T-helper 1 cell treated with Interleukin-12 subunit alpha and Interleukin-12 subunit beta and Interleukin-4 antibody, amounts not matched to agents 30 ng/mL and 1 ng/mL, for 36 hours (primary cell): ENCODE measurements at regions not wholly inside any gene's neighbourhood (a gene's known extent, or its start where the extent isn't known, plus 50 kb on each side); places are given as distances from the start of the nearest gene placed in this dataset.

Experiments used
- intact Hi-C: fragments of 100-400 bp; cut with micrococcal nuclease; formaldehyde crosslinking; loops from one replicate; pipeline ENCODE4 v1.15.1; 2024

GRCh38 chr1:81349194-81349965, 451.4 kb upstream of the ADGRL2 start:
- intact Hi-C loops: no loop called here

- intact Hi-C loops: no loop called here
Observed at GRCh38 chr1:81345110-81345509, 455.6 kb upstream of the ADGRL2 start.

- intact Hi-C loops: no loop called here
Observed at GRCh38 chr1:81340239-81340638, 460.5 kb upstream of the ADGRL2 start.

GRCh38 chr1:81337226-81337625, 463.5 kb upstream of the ADGRL2 start:
- intact Hi-C loops: no loop called here

GRCh38 chr1:81335876-81336275, 464.9 kb upstream of the ADGRL2 start:
- intact Hi-C loops: no loop called here

GRCh38 chr1:81330521-81330920, 470.2 kb upstream of the ADGRL2 start:
- intact Hi-C loops: no loop called here

- intact Hi-C loops: no loop called here
Observed at GRCh38 chr1:81330111-81330510, 470.6 kb upstream of the ADGRL2 start.

GRCh38 chr1:81329041-81329440, 471.7 kb upstream of the ADGRL2 start:
- intact Hi-C loops: no loop called here

GRCh38 chr1:81327743-81328142, 473.0 kb upstream of the ADGRL2 start:
- intact Hi-C loops: no loop called here

- intact Hi-C loops: no loop called here
Observed at GRCh38 chr1:81327103-81327710, 473.5 kb upstream of the ADGRL2 start.

GRCh38 chr1:81326212-81326611, 474.5 kb upstream of the ADGRL2 start:
- intact Hi-C loops: no loop called here

GRCh38 chr1:81325397-81325796, 475.3 kb upstream of the ADGRL2 start:
- intact Hi-C loops: no loop called here

- intact Hi-C loops: no loop called here
Observed at GRCh38 chr1:81323862-81324261, 476.9 kb upstream of the ADGRL2 start.

- intact Hi-C loops: no loop called here
Observed at GRCh38 chr1:81317191-81317590, 483.5 kb upstream of the ADGRL2 start.

GRCh38 chr1:81314513-81315233, 486.1 kb upstream of the ADGRL2 start:
- intact Hi-C loops: no loop called here

GRCh38 chr1:81313289-81313688, 487.4 kb upstream of the ADGRL2 start:
- intact Hi-C loops: no loop called here

- intact Hi-C loops: no loop called here
Observed at GRCh38 chr1:81312272-81312754, 488.4 kb upstream of the ADGRL2 start.

GRCh38 chr1:81310250-81310649, 490.5 kb upstream of the ADGRL2 start:
- intact Hi-C loops: no loop called here

- intact Hi-C loops: no loop called here
Observed at GRCh38 chr1:81308191-81308590, 492.5 kb upstream of the ADGRL2 start.

- intact Hi-C loops: no loop called here
Observed at GRCh38 chr1:81307786-81308185, 492.9 kb upstream of the ADGRL2 start.

GRCh38 chr1:81305997-81306452, 494.7 kb upstream of the ADGRL2 start:
- intact Hi-C loops: no loop called here

- intact Hi-C loops: no loop called here
Observed at GRCh38 chr1:81304187-81304586, 496.5 kb upstream of the ADGRL2 start.
